ENCODE measurements at regions not wholly inside any gene's neighbourhood (a gene's known extent, or its start where the extent isn't known, plus 50 kb on each side); places are given as distances from the start of the nearest gene placed in this dataset.
"Not testable (repeated sequence)": the region's sequence is repeated elsewhere in the genome, so short reads cannot be mapped to it uniquely, and the experiment has no call there.

DNA sequence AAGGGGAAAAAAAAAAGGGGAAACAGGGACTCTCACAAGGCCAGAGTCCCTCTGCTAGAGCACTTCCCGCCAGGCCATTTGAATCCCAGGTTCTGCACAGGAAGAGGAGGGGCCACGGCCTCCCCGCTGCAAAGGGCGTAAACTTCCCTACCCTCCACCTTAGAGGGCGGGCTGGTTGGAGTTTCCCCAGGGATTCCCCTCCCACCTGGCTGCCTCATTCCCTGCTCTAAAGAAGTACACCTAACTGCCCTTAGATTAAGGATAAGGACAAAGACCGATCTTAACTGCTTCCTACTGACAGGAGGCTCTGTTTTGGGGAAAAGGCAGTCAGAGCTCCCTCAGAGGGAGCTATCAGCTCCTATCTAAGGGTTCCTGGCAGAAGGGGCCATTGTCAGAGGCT, 102.0 kb upstream of the ARMC3 start:
- no peak for DNase-seq (ENCODE audit: extremely low read depth, low read depth)

- no peak for DNase-seq (ENCODE audit: extremely low read depth, low read depth)
These were observed 102.9 kb upstream of the ARMC3 start for GRCh38 chr10:22824984-22825383.

DNA sequence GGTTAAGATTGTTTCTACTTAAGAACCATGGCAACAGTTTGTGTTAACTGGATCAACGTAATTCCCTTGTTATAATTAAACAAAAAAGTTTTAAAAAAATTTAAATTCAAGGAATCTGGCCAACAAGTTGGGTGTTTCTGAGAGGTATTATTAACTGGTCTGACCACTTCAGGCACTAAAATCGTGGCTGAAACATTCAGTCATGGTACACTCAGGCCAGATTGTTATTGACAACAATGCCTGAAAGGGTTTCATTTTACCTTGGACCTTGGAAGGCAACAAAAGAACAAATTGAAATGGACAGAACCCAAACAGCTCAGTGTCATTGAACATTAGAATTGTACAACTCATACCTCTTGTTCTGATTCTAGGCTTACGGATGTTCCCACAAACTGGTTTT, 103.3 kb upstream of the ARMC3 start:
- DNase-seq (ENCODE audit: extremely low read depth, low read depth), result no peak

DNA sequence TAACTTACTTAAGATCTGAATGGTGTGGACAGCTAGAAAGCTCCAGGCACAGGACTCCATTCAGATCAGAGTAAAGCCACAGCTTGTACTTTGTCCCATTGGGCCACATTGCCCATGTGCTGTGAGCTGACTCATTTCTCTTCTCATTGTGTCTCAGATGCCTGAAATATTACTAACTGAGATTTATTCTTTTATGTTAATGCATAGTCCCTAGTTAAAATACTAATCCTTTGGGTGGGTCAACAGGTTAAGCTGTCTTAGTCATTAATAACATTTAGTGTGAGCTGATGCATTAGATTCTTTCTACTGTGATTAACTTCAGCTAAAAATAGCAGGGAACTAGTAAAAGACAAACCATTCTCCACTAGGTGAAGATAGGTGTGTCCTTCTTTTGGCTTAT, 104.7 kb upstream of the ARMC3 start:
- no peak for DNase-seq (ENCODE audit: extremely low read depth, low read depth)

- not testable (repeated sequence) for DNase-seq (ENCODE audit: extremely low read depth, low read depth)
These were observed 105.9 kb upstream of the ARMC3 start for GRCh38 chr10:22821921-22822320.

DNA sequence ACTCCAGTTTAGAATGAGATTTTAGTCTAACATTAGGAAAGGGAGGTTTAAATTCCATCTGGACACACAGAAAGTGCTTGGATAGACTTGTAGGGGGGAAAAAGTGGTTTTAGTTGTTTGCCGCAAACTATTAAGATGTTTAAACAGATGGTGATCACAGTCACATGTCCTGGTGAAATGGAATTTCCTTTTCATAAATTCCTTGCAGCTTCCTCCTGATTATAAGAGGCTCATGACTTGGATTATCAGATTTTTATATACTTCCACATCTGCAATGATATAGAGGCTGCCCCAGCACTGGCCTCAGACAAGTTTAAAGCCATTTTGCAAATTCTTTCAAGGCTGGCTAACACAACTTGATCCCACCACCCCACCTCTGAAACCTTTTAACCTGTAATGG, 106.4 kb upstream of the ARMC3 start:
- DNase-seq (ENCODE audit: extremely low read depth, low read depth), result no peak

DNA sequence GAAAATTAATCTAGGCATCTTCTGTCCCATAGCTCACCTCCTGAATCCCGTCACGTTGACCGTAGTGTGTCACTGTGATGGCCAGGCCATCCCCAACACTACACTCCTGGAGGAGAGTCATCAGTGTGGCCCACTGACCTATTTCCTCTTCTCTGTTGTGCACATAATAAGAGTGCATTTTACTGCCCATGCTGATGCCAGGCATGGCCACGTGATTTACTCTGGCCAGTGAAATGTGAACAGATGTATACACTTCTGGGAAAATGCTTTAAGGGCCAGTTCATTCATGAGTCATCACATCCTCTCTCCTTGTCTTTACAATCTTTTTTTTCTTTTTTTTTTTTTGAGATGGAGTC, 101.9 kb upstream of the PIP4K2A start:
- peak; percentile 26 for DNase-seq (ENCODE audit: extremely low read depth, low read depth)

- DNase-seq (ENCODE audit: extremely low read depth, low read depth), result no peak
These were observed 96.5 kb upstream of the PIP4K2A start for GRCh38 chr10:22810643-22811465.

DNA sequence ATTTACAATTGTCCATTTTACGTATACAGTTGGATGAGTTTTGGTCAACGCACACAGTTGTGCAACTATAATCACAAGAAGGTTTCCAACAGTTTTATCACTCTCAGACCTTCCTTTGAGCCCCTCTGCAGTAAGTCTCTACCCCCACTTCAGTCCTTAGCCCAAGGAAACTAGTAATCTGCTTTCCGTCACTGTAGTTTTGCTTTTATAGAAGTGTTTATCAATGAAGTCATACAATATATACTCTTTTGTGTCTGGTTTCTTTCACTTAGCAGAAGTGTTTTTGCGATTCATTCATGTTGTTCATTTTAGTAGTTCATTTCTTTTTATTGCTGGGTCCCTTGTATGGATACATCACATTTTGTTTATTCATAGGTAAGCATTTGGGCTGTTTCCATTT, 92.9 kb upstream of the PIP4K2A start:
- DNase-seq (ENCODE audit: extremely low read depth, low read depth), result no peak

DNA sequence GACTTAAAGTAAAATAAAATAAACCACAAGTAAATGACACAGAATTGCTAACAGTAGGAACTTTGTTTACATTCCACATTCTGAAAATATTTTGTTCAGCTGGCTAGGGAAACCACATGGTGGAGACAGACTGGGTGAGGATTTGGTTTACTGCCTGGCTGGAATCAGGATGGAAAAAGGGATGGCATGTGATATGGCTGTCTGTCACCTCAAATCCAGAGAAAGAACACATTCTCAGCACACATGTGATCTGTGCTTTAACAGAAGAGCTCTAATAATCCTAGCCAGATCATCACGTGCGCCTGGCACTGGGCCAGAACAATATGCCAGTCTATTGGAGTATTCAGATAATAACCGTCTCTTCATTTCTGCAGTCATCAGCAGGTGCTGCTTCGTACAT, 90.9 kb upstream of the PIP4K2A start:
- DNase-seq (ENCODE audit: extremely low read depth, low read depth), result no peak

- no peak for DNase-seq (ENCODE audit: extremely low read depth, low read depth)
These were observed 89.0 kb upstream of the PIP4K2A start for GRCh38 chr10:22803261-22803885.

GRCh38 chr10:22801785-22802184, 87.4 kb upstream of the PIP4K2A start:
- no peak for DNase-seq (ENCODE audit: extremely low read depth, low read depth)

DNA sequence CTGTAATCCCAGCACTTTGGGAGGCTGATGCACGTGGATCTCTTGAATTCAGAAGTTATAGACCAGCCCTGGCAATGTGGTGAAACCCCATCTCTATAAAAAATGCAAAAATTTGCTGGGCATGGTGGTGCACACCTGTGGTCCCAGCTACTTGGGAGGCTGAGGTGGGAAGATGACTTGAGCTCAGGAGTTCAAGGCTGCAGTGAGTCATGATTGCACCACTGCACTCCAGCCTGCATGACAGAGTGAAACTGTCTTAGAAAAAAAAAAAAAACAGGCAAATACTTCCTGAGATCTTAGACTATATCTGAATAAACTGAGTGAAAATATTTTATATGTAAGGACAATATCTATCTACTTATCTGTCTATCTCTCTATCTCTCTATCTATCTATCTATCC, 83.4 kb upstream of the PIP4K2A start:
- not testable (repeated sequence) for DNase-seq (ENCODE audit: extremely low read depth, low read depth)

- no peak for DNase-seq (ENCODE audit: extremely low read depth, low read depth)
These were observed 81.2 kb upstream of the PIP4K2A start for GRCh38 chr10:22795546-22795945.

- no peak for DNase-seq (ENCODE audit: extremely low read depth, low read depth)
These were observed 77.8 kb upstream of the PIP4K2A start for GRCh38 chr10:22792161-22792560.

DNA sequence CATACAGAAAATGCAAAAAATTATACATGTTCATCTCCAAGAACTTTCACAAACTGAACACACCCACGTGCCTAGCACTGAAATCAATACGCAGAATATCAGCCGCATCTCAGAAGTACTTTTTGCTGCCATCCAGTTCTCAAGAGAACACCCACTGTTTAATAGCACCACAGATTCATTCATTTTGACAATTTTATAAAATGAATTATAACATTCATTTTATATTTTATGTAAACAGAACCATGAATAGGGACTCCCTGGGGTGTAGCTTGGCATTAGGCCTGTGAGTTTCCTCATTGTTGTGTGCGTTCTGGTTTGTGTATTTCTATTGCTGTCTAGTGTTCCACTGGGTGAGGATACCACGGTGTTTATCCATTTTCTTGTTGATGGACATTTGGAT, 77.3 kb upstream of the PIP4K2A start:
- no peak for DNase-seq (ENCODE audit: extremely low read depth, low read depth)

DNA sequence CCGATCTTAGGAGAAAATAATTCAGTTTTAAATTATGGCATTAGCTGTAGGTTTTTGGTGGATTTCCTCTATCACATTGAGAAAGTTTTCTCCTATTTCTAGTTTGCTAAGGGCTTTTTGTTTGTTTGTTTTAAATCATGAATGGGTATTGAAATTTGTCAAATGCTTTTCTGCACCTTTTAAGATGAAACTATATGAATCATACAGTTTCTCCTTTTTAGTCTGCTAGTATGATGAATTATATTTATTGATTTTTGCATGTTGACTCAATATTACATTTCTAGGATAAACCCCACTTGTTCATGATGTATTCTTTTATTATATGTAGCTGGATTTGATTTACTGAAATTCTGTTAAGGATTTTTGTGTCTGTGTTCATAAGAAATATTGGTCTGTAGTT, 70.3 kb upstream of the PIP4K2A start:
- DNase-seq (ENCODE audit: extremely low read depth, low read depth), result no peak

DNA sequence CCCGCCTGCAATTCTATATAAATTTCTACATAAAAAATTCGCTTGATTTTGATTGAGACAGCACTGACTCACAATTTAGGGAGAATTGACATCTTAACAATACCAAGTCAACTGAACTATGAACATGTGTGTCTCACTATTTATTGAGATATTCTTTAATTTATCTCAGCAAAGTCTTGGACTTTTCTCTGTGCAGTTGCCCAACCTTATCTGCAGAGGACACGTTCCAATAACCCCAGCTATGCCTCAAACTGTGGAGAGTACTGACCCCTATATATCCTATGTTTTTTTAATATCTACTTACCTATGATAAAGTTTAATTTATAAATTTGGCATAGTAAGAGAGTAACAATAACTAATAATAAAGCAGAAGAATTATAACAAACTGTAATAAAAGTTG, 69.4 kb upstream of the PIP4K2A start:
- DNase-seq (ENCODE audit: extremely low read depth, low read depth), result no peak

DNA sequence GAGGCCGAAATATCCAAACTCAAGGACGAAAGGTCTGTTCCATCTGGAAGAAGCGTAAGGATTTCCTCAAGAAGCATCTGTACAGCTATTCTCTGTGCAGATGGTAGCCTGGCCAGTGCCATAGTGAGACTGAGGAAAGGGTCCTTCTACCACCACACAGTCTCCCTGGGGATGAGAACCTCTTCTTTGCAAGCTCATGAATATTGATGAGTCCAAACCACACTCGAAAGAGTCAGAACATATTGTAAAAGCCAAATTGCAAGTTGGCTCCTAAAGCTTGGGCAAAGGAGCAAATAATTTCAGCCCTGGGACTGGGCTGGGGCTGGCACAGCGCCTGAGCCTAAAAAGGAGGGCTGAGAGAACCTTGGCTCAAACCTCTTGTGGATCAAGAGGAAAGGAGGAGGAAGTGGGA, 66.1 kb upstream of the PIP4K2A start:
- DNase-seq (ENCODE audit: extremely low read depth, low read depth), result no peak

DNA sequence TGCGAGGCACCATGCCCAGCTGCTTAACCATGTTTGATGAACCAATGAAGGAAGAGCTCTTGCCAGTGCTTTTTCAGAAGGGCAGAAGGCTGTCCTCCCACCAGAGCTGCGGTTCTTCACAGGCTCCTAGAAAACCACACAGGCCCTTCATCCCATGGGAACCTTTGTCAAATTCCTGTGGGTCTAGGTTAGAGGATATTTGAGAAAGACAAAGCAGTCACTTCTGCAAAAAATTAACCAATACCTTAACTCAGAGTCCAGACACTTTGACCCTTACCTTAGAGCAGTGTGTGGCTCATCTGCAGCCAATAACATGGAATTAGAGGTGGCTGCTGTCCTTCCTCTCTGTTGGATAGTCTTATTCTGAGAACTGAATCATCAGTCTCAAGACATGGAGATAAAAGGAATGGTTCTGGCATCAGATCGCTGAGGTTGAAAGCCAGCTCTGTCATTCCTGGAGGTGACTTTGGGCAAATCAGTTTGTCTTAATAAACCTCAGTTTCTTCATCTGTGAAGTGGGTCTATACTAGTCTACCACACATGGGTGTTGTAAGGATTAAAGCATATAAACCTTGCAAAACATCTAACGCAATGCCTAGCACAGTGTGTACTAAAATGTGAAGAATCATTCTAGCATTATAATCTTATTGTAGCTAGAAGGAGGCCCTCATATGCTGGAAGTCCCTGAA, 65.1 kb upstream of the PIP4K2A start:
- no peak for DNase-seq (ENCODE audit: extremely low read depth, low read depth)

DNA sequence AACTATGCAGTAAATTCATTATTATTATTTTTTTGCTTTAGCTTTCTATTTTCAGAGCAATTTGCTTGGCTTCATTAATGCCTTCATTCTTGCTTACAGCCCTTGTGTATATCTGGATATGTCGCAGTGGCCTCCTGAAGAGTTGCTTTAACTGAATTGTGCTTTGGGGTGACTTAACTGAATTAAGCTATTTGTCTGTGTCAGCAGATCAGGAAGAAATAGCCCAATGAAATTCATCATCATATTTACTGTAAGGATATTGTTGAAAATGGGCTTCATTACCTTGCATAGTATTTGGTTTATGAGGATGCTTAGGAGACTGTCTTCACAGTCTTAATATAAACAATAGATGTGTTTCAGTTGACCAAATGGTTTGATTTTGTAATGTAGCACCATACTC, 59.7 kb upstream of the PIP4K2A start:
- DNase-seq (ENCODE audit: extremely low read depth, low read depth), result no peak

- DNase-seq (ENCODE audit: extremely low read depth, low read depth), result not testable (repeated sequence)
These were observed 57.3 kb upstream of the PIP4K2A start for GRCh38 chr10:22771631-22772030.
